ENCODE measurements at regions not wholly inside any gene's neighbourhood (a gene's known extent, or its start where the extent isn't known, plus 50 kb on each side); places are given as distances from the start of the nearest gene placed in this dataset.

DNA sequence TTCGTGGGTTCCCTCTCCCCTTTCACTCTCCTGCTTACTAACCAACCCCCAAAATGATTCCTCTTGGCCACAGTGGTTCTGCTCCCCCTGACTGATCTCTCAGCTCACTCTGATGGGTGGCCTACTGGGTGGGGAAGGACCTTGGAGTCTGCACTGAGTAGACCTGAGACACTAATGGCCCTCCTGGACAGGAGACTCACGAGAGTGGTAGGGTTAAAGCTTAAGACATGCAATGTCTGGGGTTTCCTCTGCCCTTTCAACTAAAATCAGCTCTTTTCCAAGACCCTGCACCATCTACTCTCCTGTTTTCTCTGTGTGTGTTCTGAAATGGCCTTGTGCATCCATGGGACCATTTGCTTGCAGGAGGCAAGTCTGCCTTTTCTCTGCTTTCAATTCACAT lies 631.4 kb downstream of the ACTR3B start:
- no peaks in the 10 kb centered on the region for H3K36me3 ChIP-seq
- H3K4me3 ChIP-seq, result no peak overlapping the region
- no peaks in the 10 kb centered on the region for H3K9me3 ChIP-seq
- no peaks in the 10 kb centered on the region for H3K4me1 ChIP-seq
- no peak for DNase-seq
- TF ChIP-seq, protein P1, sequence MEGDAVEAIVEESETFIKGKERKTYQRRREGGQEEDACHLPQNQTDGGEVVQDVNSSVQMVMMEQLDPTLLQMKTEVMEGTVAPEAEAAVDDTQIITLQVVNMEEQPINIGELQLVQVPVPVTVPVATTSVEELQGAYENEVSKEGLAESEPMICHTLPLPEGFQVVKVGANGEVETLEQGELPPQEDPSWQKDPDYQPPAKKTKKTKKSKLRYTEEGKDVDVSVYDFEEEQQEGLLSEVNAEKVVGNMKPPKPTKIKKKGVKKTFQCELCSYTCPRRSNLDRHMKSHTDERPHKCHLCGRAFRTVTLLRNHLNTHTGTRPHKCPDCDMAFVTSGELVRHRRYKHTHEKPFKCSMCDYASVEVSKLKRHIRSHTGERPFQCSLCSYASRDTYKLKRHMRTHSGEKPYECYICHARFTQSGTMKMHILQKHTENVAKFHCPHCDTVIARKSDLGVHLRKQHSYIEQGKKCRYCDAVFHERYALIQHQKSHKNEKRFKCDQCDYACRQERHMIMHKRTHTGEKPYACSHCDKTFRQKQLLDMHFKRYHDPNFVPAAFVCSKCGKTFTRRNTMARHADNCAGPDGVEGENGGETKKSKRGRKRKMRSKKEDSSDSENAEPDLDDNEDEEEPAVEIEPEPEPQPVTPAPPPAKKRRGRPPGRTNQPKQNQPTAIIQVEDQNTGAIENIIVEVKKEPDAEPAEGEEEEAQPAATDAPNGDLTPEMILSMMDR (IDR thresholded peaks at IDR 0.05), result no peak
- no peak for TF ChIP-seq POLR2A (IDR thresholded peaks at IDR 0.05)
- H3K27ac ChIP-seq, result no peak overlapping the region
- H3K27me3 ChIP-seq, result no peaks in the 10 kb centered on the region

DNA sequence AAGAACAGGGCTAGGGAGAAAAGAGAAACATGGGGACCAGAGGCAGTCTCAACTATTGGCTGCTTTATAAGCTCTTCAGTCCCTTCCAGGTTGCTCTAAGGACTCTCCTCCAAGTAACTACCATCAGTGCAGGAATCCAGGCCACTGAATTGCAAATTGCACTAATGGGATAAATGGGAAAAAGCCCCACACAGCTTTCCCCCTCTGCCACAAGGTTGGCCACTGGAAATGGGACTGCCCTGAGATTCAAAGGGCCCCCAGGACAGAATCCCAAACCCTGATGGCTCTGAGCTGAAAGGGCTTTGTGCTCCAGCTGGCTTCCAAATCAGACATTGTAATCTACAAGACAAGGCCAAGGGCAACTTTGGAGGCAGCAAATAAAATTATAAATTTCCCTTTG lies 633.2 kb downstream of the ACTR3B start:
- H3K4me1 ChIP-seq, result no peaks in the 10 kb centered on the region
- H3K4me3 ChIP-seq, result no peak overlapping the region
- DNase-seq, result no peak
- no peak overlapping the region for H3K27ac ChIP-seq
- no peaks in the 10 kb centered on the region for H3K27me3 ChIP-seq
- no peaks in the 10 kb centered on the region for H3K9me3 ChIP-seq
- H3K36me3 ChIP-seq, result no peaks in the 10 kb centered on the region
- TF ChIP-seq, protein P1 (IDR thresholded peaks at IDR 0.05), result no peak
- TF ChIP-seq POLR2A (IDR thresholded peaks at IDR 0.05), result no peak

DNA sequence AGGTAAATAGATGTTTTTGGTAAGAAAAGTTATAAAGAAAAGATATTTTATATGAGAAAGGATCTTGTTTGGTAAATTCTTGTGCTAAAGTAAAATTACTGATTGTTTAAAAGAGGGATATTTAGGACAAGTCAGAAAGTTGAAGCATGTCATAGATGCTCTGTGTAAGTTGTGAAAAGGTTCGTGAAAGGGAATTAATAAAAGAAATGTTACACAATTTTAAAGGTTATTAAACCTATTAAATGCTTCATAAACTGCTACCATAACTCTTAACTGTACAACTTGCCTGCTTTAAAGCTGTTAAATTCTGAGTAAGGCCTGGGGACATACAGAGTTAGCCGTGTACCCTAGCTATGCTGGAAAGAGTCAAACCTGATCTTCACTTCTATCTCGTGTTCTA lies 634.1 kb downstream of the ACTR3B start:
- Histone ChIP-seq H3K27me3 (no peaks in the 10 kb centered on the region), H3K27ac (no peak overlapping the region), H3K4me3 (no peak overlapping the region), H3K4me1 (no peaks in the 10 kb centered on the region), H3K9me3 (no peaks in the 10 kb centered on the region), H3K36me3 (no peaks in the 10 kb centered on the region)
- no peak for TF ChIP-seq POLR2A (IDR thresholded peaks at IDR 0.05)
- TF ChIP-seq, protein P1 (IDR thresholded peaks at IDR 0.05), result no peak
- no peak for DNase-seq

DNA sequence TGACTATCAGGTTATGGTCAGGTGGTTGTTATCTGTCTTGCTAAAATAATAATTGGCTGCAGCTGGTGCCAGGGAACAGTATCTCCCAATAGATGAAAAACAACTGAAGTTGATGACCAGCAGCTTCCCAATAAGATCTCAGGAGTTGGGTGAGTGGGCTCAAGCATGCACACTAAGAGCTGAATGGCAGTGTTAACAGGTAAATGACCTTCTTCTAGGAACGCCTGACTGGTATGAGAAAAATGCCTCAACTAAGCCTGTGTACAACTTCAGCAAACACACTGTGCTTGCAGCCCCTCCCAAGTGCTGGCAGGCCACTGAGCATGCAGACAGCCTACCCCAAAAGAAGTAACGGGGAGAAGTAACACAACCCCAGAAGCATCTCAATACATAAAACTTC lies 636.9 kb downstream of the ACTR3B start:
- no peak for TF ChIP-seq POLR2A (IDR thresholded peaks at IDR 0.05)
- TF ChIP-seq, protein P1 (IDR thresholded peaks at IDR 0.05), result no peak
- DNase-seq, result no peak

DNA sequence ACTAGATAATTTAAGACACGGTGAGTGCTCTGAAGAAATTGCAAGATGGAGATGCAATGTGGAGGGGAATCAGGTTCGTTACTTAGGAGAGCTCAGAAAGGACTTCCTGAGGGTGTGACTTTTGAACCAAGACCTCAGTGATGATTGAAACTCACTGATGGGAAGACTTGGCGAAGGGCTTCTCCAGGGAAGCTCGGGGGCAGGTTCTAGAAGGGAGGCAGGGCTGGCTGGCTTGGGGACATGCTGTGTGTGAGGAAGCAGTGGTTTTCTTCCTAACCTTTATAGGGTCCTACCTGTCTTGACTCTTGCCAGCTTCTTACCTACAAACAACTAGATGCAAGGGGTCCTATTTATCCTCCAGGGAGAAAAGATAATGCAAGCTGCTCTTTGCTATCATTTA lies 637.9 kb downstream of the ACTR3B start:
- Histone ChIP-seq H3K36me3 (no peaks in the 10 kb centered on the region), H3K27ac (no peak overlapping the region), H3K4me3 (no peak overlapping the region), H3K4me1 (no peaks in the 10 kb centered on the region), H3K27me3 (no peaks in the 10 kb centered on the region), H3K9me3 (peaks cover 0 to 3% (median 0%) of the 10 kb centered on the region in 4 donors)
- no peak for DNase-seq
- no peak for TF ChIP-seq POLR2A (IDR thresholded peaks at IDR 0.05)
- TF ChIP-seq, protein P1 (IDR thresholded peaks at IDR 0.05), result no peak

More for the DNA sequence above, 636.9 kb downstream of the ACTR3B start:
- peaks cover 0 to under 1% (median 0%) of the 10 kb centered on the region in 4 donors for H3K9me3 ChIP-seq
- H3K4me3 ChIP-seq, result no peak overlapping the region
- no peaks in the 10 kb centered on the region for H3K4me1 ChIP-seq
- H3K27ac ChIP-seq, result no peak overlapping the region
- H3K36me3 ChIP-seq, result no peaks in the 10 kb centered on the region
- H3K27me3 ChIP-seq, result no peaks in the 10 kb centered on the region

DNA sequence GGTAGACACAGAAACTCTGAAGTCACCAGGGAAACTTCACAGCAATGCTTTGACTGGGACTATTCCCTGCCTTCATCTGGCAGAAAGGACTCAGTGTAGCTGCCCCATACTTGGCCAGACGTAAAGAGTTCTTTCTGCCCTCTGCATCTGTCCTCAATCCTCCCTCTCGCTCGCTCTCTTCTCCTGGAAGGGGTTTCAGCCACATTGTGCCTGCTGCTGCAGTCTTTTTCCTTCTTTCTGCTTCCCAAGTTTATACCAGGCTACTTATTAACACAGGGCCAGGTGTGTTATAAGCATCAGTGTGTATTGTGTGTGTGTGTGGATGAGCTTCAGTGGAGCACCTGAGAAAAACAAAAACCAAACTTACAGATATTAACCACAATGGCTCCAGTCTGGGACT lies 638.4 kb downstream of the ACTR3B start:
- TF ChIP-seq, protein P1 (IDR thresholded peaks at IDR 0.05), result no peak
- TF ChIP-seq POLR2A (IDR thresholded peaks at IDR 0.05), result no peak
- Histone ChIP-seq H3K4me1 (no peaks in the 10 kb centered on the region), H3K36me3 (no peaks in the 10 kb centered on the region), H3K4me3 (no peak overlapping the region), H3K9me3 (peaks cover 0 to 3% (median 0%) of the 10 kb centered on the region in 4 donors), H3K27me3 (no peaks in the 10 kb centered on the region), H3K27ac (no peak overlapping the region)
- DNase-seq, result no peak

Measured in Peyer's patch (tissue), 4 donors.